Peyer's patch (tissue), 4 donors: ENCODE measurements at regions not wholly inside any gene's neighbourhood (a gene's known extent, or its start where the extent isn't known, plus 50 kb on each side); places are given as distances from the start of the nearest gene placed in this dataset.

Experiments used
- DNase-seq, 3 donors: peaks; one replicate each; pipeline ENCODE4 v3.0.0-alpha.2; 2017 to 2019
- H3K27ac ChIP-seq, 4 donors: fragments of 200-600 bp; sonication (generic); one replicate each; pipeline ENCODE4 v1.5.1; 2016 to 2019
- H3K27me3 ChIP-seq, 2 donors: fragments of 200-600 bp; sonication (generic); one replicate each; pipeline ENCODE4 v1.5.1; 2019
- H3K36me3 ChIP-seq, 3 donors: fragments of 200-600 bp; sonication (generic); one replicate each; pipeline ENCODE4 v1.5.1; 2016 to 2019
- H3K4me1 ChIP-seq, 4 donors: fragments of 200-600 bp; sonication (generic); one replicate each; pipeline ENCODE4 v1.5.1; 2016 to 2019
- H3K4me3 ChIP-seq, 4 donors: fragments of 200-600 bp; sonication (generic); 1 replicate in 3 of 4; 2 replicates in 1 of 4; pipeline ENCODE4 v1.5.1; 2016 to 2019; ENCODE audit warnings: mild to moderate bottlenecking in 1 of 4
- H3K9me3 ChIP-seq, 4 donors: fragments of 200-600 bp; sonication (generic); one replicate each; pipeline ENCODE4 v1.5.1; 2016 to 2019; ENCODE audit warnings: mild to moderate bottlenecking in 1 of 4
- POLR2A ChIP-seq, 2 donors: fragments of 450-650 bp; IDR thresholded peaks; one replicate each; pipeline ENCODE4 v1.5.1; 2017; ENCODE audit warnings: antibody characterized with exemption in 2 of 2, mild to moderate bottlenecking in 2 of 2, moderate library complexity in 2 of 2
- TF ChIP-seq, protein P1 (sequence below), 6 experiments: fragments of 450-650 bp in 4 of 6; fragments of 200-600 bp in 2 of 6; sonication (generic) in 1 of 6; IDR thresholded peaks; one replicate each; pipeline ENCODE4 v1.5.1; 2017 to 2019; ENCODE audit warnings: antibody characterized with exemption in 6 of 6, mild to moderate bottlenecking in 3 of 6, moderate library complexity in 1 of 6

DNA sequence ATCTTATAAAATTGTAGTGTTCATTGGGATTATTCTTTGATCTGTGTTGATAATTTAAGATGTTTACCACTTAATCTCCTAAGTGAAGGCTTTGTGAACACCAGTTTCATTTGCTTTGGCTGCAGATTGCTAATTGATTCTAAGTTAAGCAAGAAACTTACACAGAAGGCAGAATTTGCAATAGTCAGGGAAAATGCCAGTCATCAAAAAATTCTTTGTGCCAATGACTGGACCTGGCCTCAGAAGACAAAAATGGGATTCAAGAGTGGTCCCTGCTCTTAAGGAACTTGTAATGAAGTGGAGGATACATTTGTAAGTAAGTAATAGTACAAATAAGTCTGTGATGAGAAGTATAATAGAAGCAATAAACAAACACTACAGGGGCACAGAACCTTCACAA, 63.3 kb upstream of the EXOC2 start:
- Histone ChIP-seq H3K36me3 (no peaks in the 10 kb centered on the region), H3K27ac (no peak overlapping the region), H3K9me3 (no peaks in the 10 kb centered on the region), H3K4me1 (no peaks in the 10 kb centered on the region), H3K4me3 (no peak overlapping the region), H3K27me3 (no peaks in the 10 kb centered on the region)
- DNase-seq = no peak
- TF ChIP-seq POLR2A (IDR thresholded peaks at IDR 0.05) = no peak
- TF ChIP-seq, protein P1, sequence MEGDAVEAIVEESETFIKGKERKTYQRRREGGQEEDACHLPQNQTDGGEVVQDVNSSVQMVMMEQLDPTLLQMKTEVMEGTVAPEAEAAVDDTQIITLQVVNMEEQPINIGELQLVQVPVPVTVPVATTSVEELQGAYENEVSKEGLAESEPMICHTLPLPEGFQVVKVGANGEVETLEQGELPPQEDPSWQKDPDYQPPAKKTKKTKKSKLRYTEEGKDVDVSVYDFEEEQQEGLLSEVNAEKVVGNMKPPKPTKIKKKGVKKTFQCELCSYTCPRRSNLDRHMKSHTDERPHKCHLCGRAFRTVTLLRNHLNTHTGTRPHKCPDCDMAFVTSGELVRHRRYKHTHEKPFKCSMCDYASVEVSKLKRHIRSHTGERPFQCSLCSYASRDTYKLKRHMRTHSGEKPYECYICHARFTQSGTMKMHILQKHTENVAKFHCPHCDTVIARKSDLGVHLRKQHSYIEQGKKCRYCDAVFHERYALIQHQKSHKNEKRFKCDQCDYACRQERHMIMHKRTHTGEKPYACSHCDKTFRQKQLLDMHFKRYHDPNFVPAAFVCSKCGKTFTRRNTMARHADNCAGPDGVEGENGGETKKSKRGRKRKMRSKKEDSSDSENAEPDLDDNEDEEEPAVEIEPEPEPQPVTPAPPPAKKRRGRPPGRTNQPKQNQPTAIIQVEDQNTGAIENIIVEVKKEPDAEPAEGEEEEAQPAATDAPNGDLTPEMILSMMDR (IDR thresholded peaks at IDR 0.05) = no peak

DNA sequence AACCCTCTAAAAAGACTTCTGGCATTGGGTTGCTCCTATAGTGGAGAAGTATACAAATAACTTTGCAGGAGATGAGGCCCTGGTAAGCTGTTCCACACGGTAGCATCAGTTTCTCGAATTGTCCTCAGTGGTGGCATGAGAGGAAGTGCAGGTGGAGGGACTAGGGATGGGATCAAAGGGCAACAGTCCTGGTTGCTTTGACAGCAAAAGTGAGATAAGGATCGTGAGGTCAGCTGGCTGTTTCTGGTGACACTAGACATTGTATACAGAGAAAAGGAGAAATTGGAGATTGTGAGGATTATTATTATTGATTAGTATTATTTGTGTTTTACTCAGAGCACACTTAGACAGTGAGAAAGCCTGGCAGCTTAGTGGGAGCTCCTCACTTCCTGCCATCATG, 61.3 kb upstream of the EXOC2 start:
- Histone ChIP-seq H3K4me3 (no peak overlapping the region), H3K27ac (no peak overlapping the region), H3K36me3 (no peaks in the 10 kb centered on the region), H3K9me3 (no peaks in the 10 kb centered on the region), H3K27me3 (no peaks in the 10 kb centered on the region), H3K4me1 (no peaks in the 10 kb centered on the region)
- TF ChIP-seq, protein P1 (IDR thresholded peaks at IDR 0.05) = no peak
- no peak for DNase-seq

DNA sequence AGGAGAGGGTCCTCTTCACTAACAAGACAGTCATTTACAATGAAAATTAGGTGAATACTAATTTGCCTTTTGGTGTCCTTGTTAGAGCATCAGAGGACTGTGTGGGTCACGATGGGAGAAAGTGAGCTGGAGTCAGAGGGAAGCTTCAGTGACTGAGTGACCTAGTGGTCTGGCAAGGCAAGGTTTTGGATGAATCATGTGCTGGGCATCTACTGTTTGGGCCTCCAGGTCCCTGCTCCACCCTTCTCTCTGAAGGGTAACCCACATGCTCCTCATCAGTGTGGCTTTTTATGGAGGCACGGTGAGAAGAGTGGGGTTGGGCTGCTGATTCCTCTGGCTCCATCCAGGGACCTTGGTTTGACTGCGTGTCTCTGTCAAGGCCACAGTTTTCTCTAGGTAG, 60.5 kb upstream of the EXOC2 start:
- Histone ChIP-seq H3K27ac (no peak overlapping the region), H3K4me1 (no peaks in the 10 kb centered on the region), H3K4me3 (no peak overlapping the region), H3K9me3 (no peaks in the 10 kb centered on the region), H3K36me3 (no peaks in the 10 kb centered on the region), H3K27me3 (no peaks in the 10 kb centered on the region)
- DNase-seq = no peak
- TF ChIP-seq POLR2A (IDR thresholded peaks at IDR 0.05) = no peak
- TF ChIP-seq, protein P1 (IDR thresholded peaks at IDR 0.05) = no peak

DNA sequence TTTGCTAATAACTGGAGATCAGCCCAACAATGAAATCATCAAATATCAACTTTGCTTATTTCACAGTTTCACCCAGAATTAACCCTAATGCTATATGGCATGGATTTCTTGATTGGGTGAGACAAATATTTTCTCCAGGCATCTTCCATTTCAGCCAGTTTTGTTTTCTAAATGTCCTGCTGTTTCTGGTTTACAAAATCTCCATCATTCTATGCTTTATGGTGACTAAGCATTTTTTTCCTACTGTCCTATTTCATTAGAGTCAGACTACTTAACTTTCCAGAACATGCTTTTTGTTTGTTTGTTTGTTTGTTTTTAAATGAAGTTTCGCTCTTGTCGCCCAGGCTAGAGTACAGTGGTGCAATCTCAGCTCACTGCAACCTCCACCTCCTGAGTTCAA, 59.5 kb upstream of the EXOC2 start:
- Histone ChIP-seq H3K4me1 (no peaks in the 10 kb centered on the region), H3K27me3 (no peaks in the 10 kb centered on the region), H3K4me3 (no peak overlapping the region), H3K9me3 (no peaks in the 10 kb centered on the region), H3K36me3 (no peaks in the 10 kb centered on the region), H3K27ac (no peak overlapping the region)
- no peak for DNase-seq
- TF ChIP-seq, protein P1 (IDR thresholded peaks at IDR 0.05) = no peak
- no peak for TF ChIP-seq POLR2A (IDR thresholded peaks at IDR 0.05)

DNA sequence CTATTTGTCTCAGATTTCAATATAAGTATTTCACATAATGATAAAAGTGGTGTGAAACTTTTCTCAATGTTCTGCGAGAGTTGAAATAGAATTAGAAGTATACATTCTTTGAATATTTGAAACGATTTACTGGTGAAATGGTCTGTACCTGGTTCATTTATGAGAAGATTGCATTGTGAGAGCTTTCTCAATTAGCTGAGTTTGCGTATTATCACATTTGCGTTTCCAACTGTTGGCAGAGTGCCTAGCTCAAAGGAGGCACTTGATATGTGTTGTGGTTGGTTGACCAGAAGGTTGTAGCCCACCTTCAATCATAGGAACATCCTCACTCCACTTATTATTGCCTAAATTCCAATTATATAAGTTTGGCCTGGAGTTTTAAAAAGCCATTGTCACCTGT, 58.8 kb upstream of the EXOC2 start:
- Histone ChIP-seq H3K9me3 (no peaks in the 10 kb centered on the region), H3K27ac (no peak overlapping the region)
- DNase-seq = no peak

DNA sequence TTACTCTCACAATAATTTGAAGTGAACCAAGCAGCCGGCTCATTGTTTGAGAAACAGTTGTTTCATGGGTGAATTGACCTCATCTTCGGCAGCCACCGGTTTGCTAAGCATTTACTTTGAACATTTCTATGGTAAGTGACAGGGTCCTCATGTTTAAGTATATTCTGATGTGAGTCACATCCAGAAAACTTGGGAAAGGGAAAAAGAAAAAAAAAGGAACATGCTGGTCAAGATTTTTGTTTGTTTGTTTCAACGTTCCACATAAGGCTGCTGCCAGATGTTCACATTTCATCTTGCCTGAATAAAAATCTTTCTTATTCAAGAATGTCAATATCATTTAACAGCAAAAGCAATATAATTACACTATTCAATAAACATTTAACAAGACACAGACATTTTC, 55.0 kb upstream of the EXOC2 start:
- no peaks in the 10 kb centered on the region for H3K36me3 ChIP-seq
- H3K9me3 ChIP-seq = no peaks in the 10 kb centered on the region
- H3K27ac ChIP-seq = no peak overlapping the region
- DNase-seq = no peak
- no peaks in the 10 kb centered on the region for H3K4me1 ChIP-seq
- no peak overlapping the region for H3K4me3 ChIP-seq
- TF ChIP-seq, protein P1 (IDR thresholded peaks at IDR 0.05) = no peak
- TF ChIP-seq POLR2A (IDR thresholded peaks at IDR 0.05) = no peak
- H3K27me3 ChIP-seq = no peaks in the 10 kb centered on the region

More for the DNA sequence above, 58.8 kb upstream of the EXOC2 start:
- Histone ChIP-seq H3K27me3 (no peaks in the 10 kb centered on the region), H3K36me3 (no peaks in the 10 kb centered on the region), H3K4me1 (no peaks in the 10 kb centered on the region), H3K4me3 (no peak overlapping the region)
- TF ChIP-seq POLR2A (IDR thresholded peaks at IDR 0.05) = no peak
- TF ChIP-seq, protein P1 (IDR thresholded peaks at IDR 0.05) = no peak
